Epithelial cell of proximal tubule (primary cell): ENCODE measurements at regions not wholly inside any gene's neighbourhood (a gene's known extent, or its start where the extent isn't known, plus 50 kb on each side); places are given as distances from the start of the nearest gene placed in this dataset.

ENCODE experiments used
- DNase-seq: peaks from one replicate; pipeline ENCODE4 v3.0.0-alpha.2; 2011; ENCODE audit warnings: low read depth
- H3K4me3 ChIP-seq: 2 replicates; pipeline ENCODE4 v1.5.1; 2011; ENCODE audit warnings: low read depth, mild to moderate bottlenecking, low read length
- CTCF ChIP-seq: conservative IDR thresholded peaks from 2 replicates; pipeline ENCODE4 v1.5.1; 2012; ENCODE audit warnings: low read depth, mild to moderate bottlenecking, low read length

GRCh38 chr4:188987011-188987410, 847.8 kb downstream of the TRIML1 start:
- DNase-seq: no peak
- H3K4me3 ChIP-seq: no peak overlapping the region
- no peak for TF ChIP-seq CTCF

DNA sequence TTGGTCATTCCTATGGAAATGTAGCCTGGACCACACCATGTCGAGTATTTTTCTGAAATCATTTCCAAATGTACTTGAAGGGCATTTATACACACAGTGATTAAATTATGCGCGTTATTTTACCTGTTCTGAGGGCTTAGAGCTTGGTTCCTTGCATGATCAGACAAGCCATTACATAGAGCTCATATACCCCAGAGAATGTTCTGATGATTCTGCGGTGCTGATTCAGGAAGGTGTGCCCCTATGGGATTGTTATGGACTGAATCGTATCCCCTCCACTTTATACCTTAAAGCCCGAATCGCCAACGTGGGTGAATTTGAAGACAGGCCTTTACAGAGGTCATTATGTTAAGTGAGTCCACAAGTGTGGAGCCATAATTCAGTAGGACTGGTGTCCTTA, 848.9 kb downstream of the TRIML1 start:
- no peak for TF ChIP-seq CTCF
- DNase-seq: no peak
- no peak overlapping the region for H3K4me3 ChIP-seq

GRCh38 chr4:188989371-188989770, 850.1 kb downstream of the TRIML1 start:
- DNase-seq: peak; percentile 78
- no peak overlapping the region for H3K4me3 ChIP-seq
- no peak for TF ChIP-seq CTCF

DNA sequence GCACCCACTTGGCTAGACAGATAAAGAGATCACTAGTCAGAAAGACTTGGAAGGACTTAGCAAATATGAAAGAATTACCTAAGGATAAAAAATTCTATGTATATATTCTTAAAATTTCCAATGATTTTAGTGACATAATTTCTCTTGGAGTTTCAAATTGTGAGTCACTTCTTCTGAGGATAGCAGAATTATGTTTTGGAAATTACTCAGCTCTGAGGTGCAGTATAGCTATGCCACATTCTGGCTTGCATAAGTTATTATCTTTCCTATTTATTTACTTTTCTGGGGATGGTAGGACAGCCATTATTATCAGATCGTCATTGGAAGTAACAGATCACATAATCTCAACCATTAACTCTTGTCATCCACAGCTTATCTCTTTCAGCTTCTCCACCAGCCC, 853.5 kb downstream of the TRIML1 start:
- DNase-seq: no peak
- TF ChIP-seq CTCF: no peak

DNA sequence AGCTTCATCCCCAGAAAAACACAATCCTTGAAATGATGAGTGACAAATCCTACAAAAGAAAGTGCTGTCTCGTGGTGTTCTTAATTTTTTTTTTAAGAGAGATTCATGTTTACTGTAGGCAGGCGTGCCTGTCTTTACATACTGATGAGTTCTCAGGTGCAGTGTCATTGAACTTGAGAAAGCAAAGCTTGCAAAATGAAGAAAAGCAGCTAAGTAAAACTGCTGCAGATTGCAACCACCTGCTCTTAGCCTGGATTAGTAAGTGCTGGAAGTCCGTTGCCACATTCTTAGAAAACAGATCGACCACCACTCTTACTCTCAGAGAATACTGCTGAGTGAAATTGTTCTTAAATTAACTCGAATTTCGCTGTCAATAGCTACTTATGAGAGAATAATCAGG, 854.6 kb downstream of the TRIML1 start:
- TF ChIP-seq CTCF: no peak
- DNase-seq: no peak
- H3K4me3 ChIP-seq: no peak overlapping the region

More for the DNA sequence above, 853.5 kb downstream of the TRIML1 start:
- H3K4me3 ChIP-seq: no peak overlapping the region

- H3K4me3 ChIP-seq: no peak overlapping the region
- DNase-seq: no peak
- TF ChIP-seq CTCF: no peak
These were observed 862.2 kb downstream of the TRIML1 start for GRCh38 chr4:189001283-189001970.

DNA sequence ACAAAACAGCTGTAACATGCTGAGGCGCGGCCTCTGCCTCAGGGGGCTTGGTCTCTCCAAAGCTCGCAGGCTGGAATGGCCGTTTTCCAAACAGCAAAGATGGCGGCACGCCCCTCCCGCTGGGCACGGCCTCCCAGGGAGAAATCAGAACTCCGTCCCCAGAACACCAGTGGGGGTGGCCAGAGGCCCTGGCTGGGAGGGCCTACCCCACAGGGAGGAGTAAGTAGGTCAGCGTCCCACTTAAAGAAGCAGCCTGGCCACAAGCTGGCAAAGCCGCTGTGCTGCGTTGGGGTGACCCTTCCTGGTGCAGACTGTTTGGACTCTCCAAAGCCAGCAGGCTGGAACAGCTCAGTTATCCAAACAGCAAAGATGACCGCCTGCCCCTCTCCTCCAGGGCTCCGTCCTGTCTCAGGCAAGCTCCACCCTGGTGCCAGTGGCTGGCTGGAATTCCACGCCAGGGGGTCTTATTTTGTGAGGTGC, 862.8 kb downstream of the TRIML1 start:
- TF ChIP-seq CTCF: no peak
- H3K4me3 ChIP-seq: no peak overlapping the region
- no peak for DNase-seq
